PC-9 (cell line): ENCODE measurements at regions not wholly inside any gene's neighbourhood (a gene's known extent, or its start where the extent isn't known, plus 50 kb on each side); places are given as distances from the start of the nearest gene placed in this dataset.

Source experiments
- BruUV-seq: library from RNA; stranded (reverse); fragments of 400-500 nt; replicated peaks from 2 replicates; lab custom pipeline; 2021; lab: Mats Ljungman, UMichigan
- CTCF ChIA-PET: fragments of 300-600 bp; sonication (Branson Sonifier 250); formaldehyde crosslinking; loops from one replicate; lab custom pipeline; 2022; ENCODE audit warnings: antibody characterized with exemption; lab: Charles Lee
- POLR2A ChIA-PET: fragments of 300-600 bp; sonication (Branson Sonifier 250); formaldehyde crosslinking; loops from one replicate; lab custom pipeline; 2022; ENCODE audit warnings: antibody characterized with exemption; ENCODE audit not compliant: unreplicated experiment; lab: Charles Lee
- DNase-seq, 2 experiments: peaks; one replicate each; pipeline versions ENCODE4 v3.0.0 to v3.0.0-alpha.2; 2015 to 2022; ENCODE audit warnings: mixed read lengths in 1 of 2
- H2AFZ ChIP-seq: fragments of 200-600 bp; sonication (generic); 2 replicates; pipeline ENCODE4 v1.8.1; 2017; ENCODE audit warnings: antibody characterized with exemption
- H3F3A ChIP-seq: fragments of 200-600 bp; sonication (generic); 2 replicates; pipeline ENCODE4 v1.8.1; 2017; ENCODE audit warnings: antibody characterized with exemption, mild to moderate bottlenecking, low read depth; ENCODE audit not compliant: insufficient read depth
- H3K27ac ChIP-seq: fragments of 200-600 bp; sonication (generic); 2 replicates; pipeline ENCODE4 v1.6.1; 2016; ENCODE audit warnings: mixed run types
- H3K27me3 ChIP-seq: fragments of 200-600 bp; sonication (generic); 2 replicates; pipeline ENCODE4 v1.6.1; 2016; ENCODE audit warnings: low read depth, mixed run types; ENCODE audit not compliant: insufficient read depth
- H3K36me3 ChIP-seq: fragments of 200-600 bp; sonication (generic); 2 replicates; pipeline ENCODE4 v1.6.1; 2016; ENCODE audit warnings: low read depth, mixed run types
- H3K4me1 ChIP-seq: fragments of 200-600 bp; sonication (generic); replicated peaks from 2 replicates; pipeline ENCODE4 v1.6.1; 2016; ENCODE audit warnings: mixed run types; ENCODE audit not compliant: insufficient read depth
- H3K4me2 ChIP-seq: fragments of 200-600 bp; sonication (generic); 2 replicates; pipeline ENCODE4 v1.6.1; 2017; ENCODE audit warnings: mixed run types
- H3K4me3 ChIP-seq: fragments of 200-600 bp; sonication (generic); 2 replicates; pipeline ENCODE4 v1.6.1; 2016; ENCODE audit warnings: mixed run types
- H3K79me2 ChIP-seq: fragments of 200-600 bp; sonication (generic); 2 replicates; pipeline ENCODE4 v1.6.1; 2017; ENCODE audit warnings: low read depth, mixed run types
- H3K9me2 ChIP-seq: fragments of 200-600 bp; sonication (generic); 2 replicates; pipeline ENCODE4 v1.8.1; 2017; ENCODE audit warnings: mild to moderate bottlenecking; ENCODE audit not compliant: insufficient read depth
- H3K9me3 ChIP-seq: fragments of 200-600 bp; sonication (generic); 2 replicates; pipeline ENCODE4 v1.8.1; 2016; ENCODE audit warnings: low read depth; ENCODE audit not compliant: insufficient read depth
- H4K20me1 ChIP-seq: fragments of 200-600 bp; sonication (generic); 2 replicates; pipeline ENCODE4 v1.8.1; 2017; ENCODE audit not compliant: insufficient read depth
- EZH2 ChIP-seq: fragments of 200-600 bp; sonication (generic); IDR thresholded peaks from 2 replicates; pipeline ENCODE4 v1.8.0; 2017; ENCODE audit warnings: antibody characterized with exemption, low read depth
- intact Hi-C: fragments of 100-400 bp; cut with micrococcal nuclease; formaldehyde crosslinking; loops from one replicate; pipeline ENCODE4 v1.10.0; 2022; ENCODE audit not compliant: unreplicated experiment
- TF ChIP-seq, protein P1 (sequence below): fragments of 200-600 bp; sonication (generic); conservative IDR thresholded peaks from 2 replicates; pipeline ENCODE4 v1.6.1; 2017; ENCODE audit warnings: mixed run types, antibody characterized with exemption, mild to moderate bottlenecking, moderate library complexity

- Histone ChIP-seq H3K27ac (no peak overlapping the region), H4K20me1 (no peaks in the 10 kb centered on the region), H3K4me3 (no peak overlapping the region), H3K36me3 (no peaks in the 10 kb centered on the region), H3K79me2 (no peaks in the 10 kb centered on the region), H3K4me2 (no peak overlapping the region), H3K27me3 (no peaks in the 10 kb centered on the region), H3K9me3 (no peaks in the 10 kb centered on the region; the same call in 1 of the 2 replicates), H3K9me2 (no peaks in the 10 kb centered on the region), H2AFZ (no peak overlapping the region), H3F3A (no peaks in the 10 kb centered on the region), H3K4me1 (no peaks in the 10 kb centered on the region)
- CTCF ChIA-PET = no interaction called here
- no TSS peak for BruUV-seq
- no peak for TF ChIP-seq EZH2
- TF ChIP-seq, protein P1, sequence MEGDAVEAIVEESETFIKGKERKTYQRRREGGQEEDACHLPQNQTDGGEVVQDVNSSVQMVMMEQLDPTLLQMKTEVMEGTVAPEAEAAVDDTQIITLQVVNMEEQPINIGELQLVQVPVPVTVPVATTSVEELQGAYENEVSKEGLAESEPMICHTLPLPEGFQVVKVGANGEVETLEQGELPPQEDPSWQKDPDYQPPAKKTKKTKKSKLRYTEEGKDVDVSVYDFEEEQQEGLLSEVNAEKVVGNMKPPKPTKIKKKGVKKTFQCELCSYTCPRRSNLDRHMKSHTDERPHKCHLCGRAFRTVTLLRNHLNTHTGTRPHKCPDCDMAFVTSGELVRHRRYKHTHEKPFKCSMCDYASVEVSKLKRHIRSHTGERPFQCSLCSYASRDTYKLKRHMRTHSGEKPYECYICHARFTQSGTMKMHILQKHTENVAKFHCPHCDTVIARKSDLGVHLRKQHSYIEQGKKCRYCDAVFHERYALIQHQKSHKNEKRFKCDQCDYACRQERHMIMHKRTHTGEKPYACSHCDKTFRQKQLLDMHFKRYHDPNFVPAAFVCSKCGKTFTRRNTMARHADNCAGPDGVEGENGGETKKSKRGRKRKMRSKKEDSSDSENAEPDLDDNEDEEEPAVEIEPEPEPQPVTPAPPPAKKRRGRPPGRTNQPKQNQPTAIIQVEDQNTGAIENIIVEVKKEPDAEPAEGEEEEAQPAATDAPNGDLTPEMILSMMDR = no peak
- intact Hi-C loops = loop anchor here (10.0 kb wide), 1 partner anchor 444 kb away; no protein-coding TSS in a partner anchor
- no peak for DNase-seq
- POLR2A ChIA-PET = no interaction called here
Measured at GRCh38 chr12:29070309-29070708, 78.8 kb upstream of the FAR2 start.

DNA sequence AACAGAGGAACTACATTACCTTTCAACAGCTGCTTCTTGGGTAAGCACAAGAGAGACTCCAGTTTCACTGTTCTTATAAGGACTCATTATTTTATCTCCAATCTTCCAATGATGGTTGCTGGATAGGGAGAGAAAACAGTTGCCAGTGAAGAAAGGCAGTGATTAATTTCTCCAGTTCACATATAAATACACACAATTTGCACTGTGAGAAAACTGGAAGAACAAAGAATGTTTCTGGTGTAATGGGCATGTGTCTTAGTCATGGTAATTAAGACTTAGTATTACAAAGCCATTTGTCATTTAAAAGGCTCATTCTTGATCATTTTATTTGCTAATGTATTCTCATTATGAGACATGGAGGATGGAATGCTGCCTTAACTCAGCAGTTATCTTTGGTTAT lies 78.0 kb upstream of the FAR2 start:
- no peak for TF ChIP-seq EZH2
- TF ChIP-seq, protein P1 = no peak
- no peak overlapping the region for H3K4me2 ChIP-seq
- DNase-seq = no peak
- H3F3A ChIP-seq = no peaks in the 10 kb centered on the region
- H3K4me1 ChIP-seq = no peaks in the 10 kb centered on the region
- H3K4me3 ChIP-seq = no peak overlapping the region
- no peaks in the 10 kb centered on the region for H4K20me1 ChIP-seq
- intact Hi-C loops = loop anchor here (10.0 kb wide), 1 partner anchor 444 kb away; no protein-coding TSS in a partner anchor
- H3K9me3 ChIP-seq = no peaks in the 10 kb centered on the region; the same call in 1 of the 2 replicates
- ChIA-PET CTCF (no interaction called here), POLR2A (no interaction called here)
- no peaks in the 10 kb centered on the region for H3K9me2 ChIP-seq
- H3K27me3 ChIP-seq = no peaks in the 10 kb centered on the region
- no peak overlapping the region for H3K27ac ChIP-seq
- no peaks in the 10 kb centered on the region for H3K36me3 ChIP-seq
- no TSS peak for BruUV-seq
- H3K79me2 ChIP-seq = no peaks in the 10 kb centered on the region
- H2AFZ ChIP-seq = no peak overlapping the region

DNA sequence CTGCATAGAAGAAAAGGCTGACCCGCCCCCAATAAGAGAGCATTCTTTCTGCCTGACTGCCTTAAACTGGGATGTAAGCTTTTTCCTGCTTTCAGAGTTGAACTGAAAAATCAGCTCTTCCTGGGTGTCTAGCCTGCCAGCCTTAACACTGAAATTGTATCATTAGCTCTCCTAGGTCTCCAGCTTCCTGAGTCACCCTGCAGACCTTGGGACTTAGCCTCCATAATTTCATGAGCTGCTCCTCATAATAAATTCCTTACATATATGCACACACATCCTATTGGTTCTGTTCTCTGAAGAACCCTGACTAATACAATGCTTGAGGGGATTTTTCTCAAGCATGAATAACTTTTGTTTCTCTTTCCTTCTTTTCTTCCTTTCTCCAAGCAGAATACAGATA lies 76.4 kb upstream of the FAR2 start:
- BruUV-seq = no TSS peak
- no peaks in the 10 kb centered on the region for H3K9me3 ChIP-seq
- H3K4me2 ChIP-seq = no peak overlapping the region
- no peaks in the 10 kb centered on the region for H4K20me1 ChIP-seq
- H3K36me3 ChIP-seq = no peaks in the 10 kb centered on the region
- no peak overlapping the region for H3K27ac ChIP-seq
- H3K79me2 ChIP-seq = no peaks in the 10 kb centered on the region
- H3F3A ChIP-seq = no peaks in the 10 kb centered on the region
- ChIA-PET CTCF (interaction anchor here (1.8 kb wide), 1 partner anchor 245 kb away, joined by 14 read pairs; no protein-coding TSS in a partner anchor), POLR2A (no interaction called here)
- intact Hi-C loops = loop anchor here (1.0 to 10.0 kb wide), 2 partner anchors 245 to 442 kb away; no protein-coding TSS in a partner anchor
- TF ChIP-seq EZH2 = no peak
- TF ChIP-seq, protein P1 = no peak
- no peaks in the 10 kb centered on the region for H3K27me3 ChIP-seq
- DNase-seq = no peak
- no peak overlapping the region for H2AFZ ChIP-seq
- H3K9me2 ChIP-seq = no peaks in the 10 kb centered on the region
- H3K4me1 ChIP-seq = no peaks in the 10 kb centered on the region
- H3K4me3 ChIP-seq = no peak overlapping the region
